Jurkat, Clone E6-1 (cell line): ENCODE measurements at regions not wholly inside any gene's neighbourhood (a gene's known extent, or its start where the extent isn't known, plus 50 kb on each side); places are given as distances from the start of the nearest gene placed in this dataset.
"Not testable (repeated sequence)": the region's sequence is repeated elsewhere in the genome, so short reads cannot be mapped to it uniquely, and the experiment has no call there.

ENCODE experiments used
- DNase-seq: peaks from one replicate; pipeline ENCODE4 v3.0.0-alpha.2; 2011; ENCODE audit warnings: low read depth, low spot score
- H3K4me3 ChIP-seq: 2 replicates; pipeline ENCODE4 v1.5.1; 2011; ENCODE audit warnings: mild to moderate bottlenecking, low read length, control low read depth, moderate library complexity

- no peak overlapping the region for H3K4me3 ChIP-seq
- no peak for DNase-seq
Observed at GRCh38 chr14:76694106-76694505, 67.2 kb upstream of the VASH1 start.

- H3K4me3 ChIP-seq = no peak overlapping the region
- DNase-seq = no peak
Observed at GRCh38 chr14:76695263-76695920, 65.9 kb upstream of the VASH1 start.

- no peak overlapping the region for H3K4me3 ChIP-seq
- no peak for DNase-seq
Observed at GRCh38 chr14:76696361-76696760, 64.9 kb upstream of the VASH1 start.

DNA sequence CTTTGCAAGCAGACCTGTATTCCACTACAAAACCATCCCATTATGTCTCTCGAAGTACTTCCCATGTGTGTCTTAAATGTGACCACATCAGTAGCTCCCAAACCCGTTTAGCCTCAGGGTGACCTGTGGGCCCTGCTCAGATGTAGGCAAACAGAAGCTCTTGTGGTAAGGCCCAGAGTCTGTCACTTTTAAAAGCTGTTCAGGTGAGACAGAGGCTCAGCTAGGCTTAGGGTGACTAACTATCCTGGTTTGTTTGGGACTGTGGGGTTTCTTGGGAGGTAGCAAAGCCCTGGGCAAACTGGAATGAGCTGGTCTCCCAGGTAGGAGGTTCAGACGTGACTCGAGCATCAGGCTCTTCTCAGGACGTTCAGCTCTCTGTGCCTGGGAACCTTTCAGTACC is 64.5 kb upstream of the VASH1 start:
- no peak overlapping the region for H3K4me3 ChIP-seq
- peak; percentile 21 for DNase-seq

DNA sequence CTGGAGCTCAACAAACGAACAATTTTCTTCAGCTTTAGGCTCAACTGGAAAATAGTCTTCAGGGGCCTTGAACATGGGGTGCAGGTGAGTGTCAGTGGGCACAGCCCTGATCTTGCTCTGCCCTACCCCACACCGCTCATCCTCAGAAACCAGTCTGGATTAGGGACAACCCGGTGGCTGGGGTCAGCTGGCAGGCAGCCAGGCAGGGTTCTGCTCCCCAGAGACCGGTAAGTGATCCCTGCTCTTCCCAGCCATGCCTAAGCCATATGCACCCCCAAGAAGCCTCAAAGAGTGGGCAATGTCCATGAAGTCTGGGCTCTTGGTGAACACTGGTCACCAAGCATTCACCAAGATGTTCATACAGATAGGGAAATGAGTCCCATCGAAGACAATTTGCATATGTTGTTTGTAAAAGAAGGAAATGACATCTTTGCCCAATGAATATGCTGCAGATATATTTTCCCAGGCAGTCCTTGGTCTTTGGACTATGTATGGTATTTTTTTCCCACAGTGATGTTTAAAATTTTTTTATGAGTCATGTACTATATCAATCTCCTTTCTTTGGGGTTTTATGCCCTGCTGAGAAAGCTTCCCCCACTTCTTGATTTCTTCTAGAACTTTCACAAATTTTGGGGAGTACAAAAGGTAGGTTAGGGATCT is 63.9 kb upstream of the VASH1 start:
- DNase-seq = no peak
- no peak overlapping the region for H3K4me3 ChIP-seq

- H3K4me3 ChIP-seq = no peak overlapping the region
- no peak for DNase-seq
Observed at GRCh38 chr14:76698191-76698590, 63.1 kb upstream of the VASH1 start.

GRCh38 chr14:76698631-76699030 is 62.6 kb upstream of the VASH1 start:
- no peak overlapping the region for H3K4me3 ChIP-seq
- no peak for DNase-seq

DNA sequence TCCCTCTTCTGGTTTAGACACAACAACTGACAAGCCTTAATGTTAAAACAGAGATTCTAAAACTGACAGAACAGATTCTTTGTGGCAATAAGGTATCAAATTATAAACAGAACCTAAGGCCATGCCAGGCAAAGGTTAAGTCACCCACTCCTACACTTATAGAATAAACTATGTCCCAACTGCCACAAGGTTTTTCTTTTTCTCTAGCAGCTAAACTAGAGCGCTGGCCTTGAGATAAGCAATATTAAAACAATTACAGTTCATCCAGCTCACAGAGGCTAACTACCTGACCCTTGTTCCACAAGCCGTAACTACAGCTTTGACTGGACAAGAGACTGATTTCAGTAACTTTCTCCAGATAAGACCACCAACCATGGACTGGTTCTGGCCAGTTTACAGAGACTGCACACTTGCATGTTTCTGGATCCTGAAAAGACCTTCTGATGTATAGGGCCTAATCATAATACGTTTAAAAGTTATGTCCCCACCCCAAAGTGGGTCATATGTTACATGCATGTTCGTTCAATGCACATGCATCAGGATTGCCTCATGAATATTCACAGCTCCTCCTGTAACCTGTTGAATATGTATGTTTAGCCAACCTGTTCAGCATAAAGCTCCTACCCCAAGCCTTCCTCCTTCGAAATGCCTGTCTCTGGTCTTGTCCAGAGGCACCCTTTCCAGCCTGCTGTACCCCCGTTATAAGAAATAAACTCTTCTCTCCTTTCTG is 61.9 kb upstream of the VASH1 start:
- DNase-seq = no peak
- no peak overlapping the region for H3K4me3 ChIP-seq

GRCh38 chr14:76699939-76700590 is 61.2 kb upstream of the VASH1 start:
- no peak overlapping the region for H3K4me3 ChIP-seq
- no peak for DNase-seq

DNA sequence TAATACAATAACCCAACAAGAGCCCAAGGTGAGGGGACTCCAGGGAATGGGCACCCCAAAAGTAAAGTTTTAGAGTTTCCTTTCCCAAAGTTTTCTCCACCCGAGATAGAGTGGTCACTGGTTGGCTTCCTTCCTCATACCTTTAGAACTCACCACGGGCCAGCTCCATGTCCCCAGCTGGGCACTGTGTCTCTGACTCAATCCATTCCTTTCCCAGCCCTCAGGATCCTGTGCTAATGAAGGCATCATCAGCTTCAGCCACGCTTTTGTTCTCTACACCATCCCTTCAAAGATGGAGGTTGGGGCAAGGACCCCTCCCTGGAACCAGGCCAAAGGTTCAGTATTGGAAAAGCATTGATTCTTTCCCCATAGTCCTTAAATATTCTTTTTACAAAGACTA is 59.8 kb upstream of the VASH1 start:
- H3K4me3 ChIP-seq = no peak overlapping the region
- DNase-seq = no peak

GRCh38 chr14:76701981-76702380 is 59.3 kb upstream of the VASH1 start:
- no peak overlapping the region for H3K4me3 ChIP-seq
- no peak for DNase-seq

DNA sequence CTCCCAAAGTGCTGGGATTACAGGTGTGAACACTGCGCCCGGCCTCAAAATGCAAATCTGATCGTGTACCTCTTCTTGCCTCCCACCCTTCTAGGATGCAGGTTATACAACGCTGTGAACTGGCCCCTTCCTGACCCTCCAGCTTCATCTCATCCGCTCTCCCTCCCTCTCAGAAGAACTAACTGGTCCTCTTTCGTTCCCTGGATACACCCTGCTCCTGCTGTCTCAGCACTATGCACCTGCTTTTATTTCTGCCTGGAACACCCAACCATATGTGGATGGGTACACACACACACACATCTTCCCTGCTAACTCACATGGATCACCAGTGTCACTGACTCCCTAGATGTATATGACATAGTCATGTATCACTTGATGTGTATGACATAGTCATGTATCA is 56.1 kb upstream of the VASH1 start:
- no peak for DNase-seq
- no peak overlapping the region for H3K4me3 ChIP-seq

DNA sequence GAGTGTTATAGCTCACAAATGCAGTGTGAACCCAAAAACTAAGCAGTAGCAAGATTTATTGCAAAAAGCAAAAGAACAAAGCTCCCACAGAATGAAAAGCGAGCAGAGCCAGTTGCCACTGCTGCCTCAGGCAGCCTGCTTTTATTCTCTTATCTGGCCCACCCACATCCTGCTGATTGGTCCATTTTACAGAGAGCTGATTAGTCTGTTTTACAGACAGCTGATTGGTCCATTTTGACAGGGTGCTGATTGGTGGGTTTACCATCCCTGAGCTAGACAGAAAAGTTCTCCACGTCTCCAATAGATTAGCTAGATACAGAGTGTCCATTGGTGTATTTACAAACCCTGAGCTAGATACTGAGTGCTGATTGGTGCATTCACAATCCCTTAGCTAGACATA is 55.1 kb upstream of the VASH1 start:
- DNase-seq = not testable (repeated sequence)

GRCh38 chr14:76706811-76707210 is 54.5 kb upstream of the VASH1 start:
- DNase-seq = no peak
- no peak overlapping the region for H3K4me3 ChIP-seq

More for the DNA sequence above, 55.1 kb upstream of the VASH1 start:
- H3K4me3 ChIP-seq = not testable (repeated sequence)

DNA sequence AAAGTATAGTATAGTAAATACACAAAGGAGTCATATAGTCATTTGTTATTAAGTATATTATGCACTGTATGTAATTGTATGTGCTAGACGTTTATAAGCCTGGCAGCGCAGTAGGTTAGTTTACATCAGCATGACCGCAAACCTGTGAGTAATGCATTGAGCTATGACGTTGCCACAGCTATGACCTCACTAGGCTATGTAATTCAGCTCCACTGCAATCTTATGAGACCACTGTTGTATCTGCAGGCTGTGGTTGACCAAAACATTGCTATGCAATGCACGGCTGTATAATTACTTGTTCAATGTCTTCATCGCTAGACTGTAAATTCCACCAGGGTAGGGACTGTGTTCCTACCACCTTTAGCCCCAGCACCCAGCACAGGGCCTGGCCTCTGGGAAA is 53.2 kb upstream of the VASH1 start:
- H3K4me3 ChIP-seq = no peak overlapping the region
- no peak for DNase-seq

DNA sequence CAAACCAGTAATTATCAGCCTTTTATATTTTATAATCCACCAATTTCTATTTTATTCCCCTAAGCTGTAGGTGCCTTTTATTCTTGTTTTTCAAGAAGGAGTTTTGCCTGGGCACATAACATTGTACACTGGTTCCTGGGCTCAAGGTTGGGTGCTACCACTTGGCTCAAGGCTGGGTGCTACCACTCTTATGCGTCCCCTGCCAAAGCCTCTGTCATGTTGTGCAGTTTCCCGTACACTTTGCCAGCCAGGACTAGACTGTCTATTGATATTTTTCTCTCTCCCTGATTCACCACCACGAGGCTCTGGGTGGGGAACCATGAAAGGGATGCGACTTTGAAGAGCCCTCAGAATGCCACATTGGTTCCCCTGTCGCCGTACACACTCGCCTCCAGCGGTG is 52.5 kb upstream of the VASH1 start:
- DNase-seq = no peak
- H3K4me3 ChIP-seq = no peak overlapping the region

DNA sequence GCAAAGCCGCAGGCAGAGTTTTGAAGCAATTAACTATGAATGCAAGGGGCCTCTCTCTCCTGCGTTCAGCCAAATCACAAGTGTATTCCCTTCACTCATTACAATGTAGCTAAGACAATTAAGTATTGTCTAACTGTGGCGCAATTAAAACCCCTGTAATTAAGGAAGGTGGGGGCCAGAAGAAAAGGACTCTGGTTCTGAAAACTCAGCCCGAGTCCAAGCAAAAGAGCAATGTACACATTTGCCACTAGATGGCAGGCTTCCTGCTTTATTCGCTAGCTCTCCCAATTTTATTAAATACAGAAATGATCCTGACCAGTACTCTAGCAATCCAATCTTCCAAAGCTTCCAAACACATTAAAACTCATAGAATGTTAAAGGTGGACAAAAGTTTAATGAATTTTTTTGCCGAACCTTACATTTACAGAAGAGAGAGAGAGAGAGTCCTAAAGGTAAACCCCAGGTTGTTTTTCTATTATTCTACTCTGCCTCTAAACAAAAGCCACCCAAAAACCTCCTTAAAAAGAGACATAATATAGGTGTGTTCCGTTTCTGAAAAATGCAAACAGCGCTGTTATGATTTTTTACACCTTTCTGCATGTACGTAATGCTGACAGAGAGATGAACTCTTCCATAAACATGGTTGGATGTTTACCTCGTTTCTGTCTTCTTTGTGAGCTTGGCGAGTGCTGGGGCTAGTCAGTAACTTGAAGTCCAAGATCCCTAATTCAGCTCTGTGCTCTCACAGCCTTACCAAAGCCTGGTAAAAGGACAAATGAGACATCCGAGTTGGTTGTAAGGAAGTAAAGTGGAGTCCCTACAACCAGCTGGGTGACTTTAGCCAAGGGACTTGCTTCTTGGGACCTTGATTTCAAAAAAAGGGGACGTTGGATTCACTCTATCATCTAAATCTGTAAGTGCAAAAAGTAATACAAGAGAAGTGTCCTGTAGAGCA is 50.9 kb upstream of the VASH1 start:
- H3K4me3 ChIP-seq = no peak overlapping the region

More for the DNA sequence above, 50.9 kb upstream of the VASH1 start:
- DNase-seq = peak; percentile 28
